Activated T-helper 17 cell treated with anti-CD3 and anti-CD28 coated beads, Interleukin-2, amount 50 U/mL, for 72 hours (primary cell): ENCODE measurements at regions not wholly inside any gene's neighbourhood (a gene's known extent, or its start where the extent isn't known, plus 50 kb on each side); places are given as distances from the start of the nearest gene placed in this dataset.

Source experiments
- ATAC-seq: fragments of 150-1000 bp; cut with Tn5 transposase; replicated peaks from 2 replicates; pipeline ENCODE4 v1.10.0; 2021; ENCODE audit warnings: mild to moderate bottlenecking, moderate library complexity
- H3K27ac Mint-ChIP-seq: one replicate; pipeline ENCODE4 v1.8.0; 2022; ENCODE audit warnings: mixed read lengths
- H3K27me3 Mint-ChIP-seq: one replicate; pipeline ENCODE4 v1.8.0; 2022; ENCODE audit warnings: mixed read lengths
- H3K36me3 Mint-ChIP-seq: one replicate; pipeline ENCODE4 v1.8.0; 2022; ENCODE audit warnings: low read depth, mild to moderate bottlenecking, mixed read lengths
- H3K4me1 Mint-ChIP-seq: one replicate; pipeline ENCODE4 v1.8.0; 2022; ENCODE audit warnings: mixed read lengths
- H3K4me3 Mint-ChIP-seq: one replicate; pipeline ENCODE4 v1.8.0; 2022; ENCODE audit warnings: mild to moderate bottlenecking, mixed read lengths
- H3K9me3 Mint-ChIP-seq: one replicate; pipeline ENCODE4 v1.8.0; 2022; ENCODE audit warnings: mixed read lengths

DNA sequence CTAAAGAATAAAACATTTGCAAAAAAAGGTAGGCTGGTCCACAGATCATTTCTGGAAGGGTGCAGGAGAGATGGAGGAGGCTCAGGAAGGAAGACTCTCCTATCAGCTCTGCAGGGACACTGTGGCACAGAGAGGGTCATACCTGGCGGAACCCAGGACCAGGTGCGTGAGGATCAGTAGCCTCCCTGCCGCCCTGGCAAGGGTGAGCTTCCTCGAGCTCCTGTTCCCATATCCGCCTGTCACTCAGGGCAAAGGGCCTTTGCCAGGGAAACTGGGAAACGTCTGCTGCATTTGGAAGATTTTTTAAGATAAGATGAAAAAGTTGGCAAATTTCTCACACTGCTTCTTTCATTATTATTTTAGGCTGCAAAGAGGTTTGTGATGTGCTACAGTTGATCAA is 112.1 kb upstream of the TIAM1 start:
- Mint-ChIP-seq H3K27ac (no peak overlapping the region), H3K4me1 (no peaks in the 10 kb centered on the region), H3K27me3 (no peaks in the 10 kb centered on the region), H3K9me3 (no peaks in the 10 kb centered on the region), H3K36me3 (no peaks in the 10 kb centered on the region), H3K4me3 (no peak overlapping the region)
- no peak for ATAC-seq

GRCh38 chr21:31455506-31455905 is 111.4 kb upstream of the TIAM1 start:
- Mint-ChIP-seq H3K27me3 (no peaks in the 10 kb centered on the region), H3K27ac (no peak overlapping the region), H3K4me1 (no peaks in the 10 kb centered on the region), H3K9me3 (no peaks in the 10 kb centered on the region), H3K4me3 (no peak overlapping the region), H3K36me3 (no peaks in the 10 kb centered on the region)
- ATAC-seq, result no peak

DNA sequence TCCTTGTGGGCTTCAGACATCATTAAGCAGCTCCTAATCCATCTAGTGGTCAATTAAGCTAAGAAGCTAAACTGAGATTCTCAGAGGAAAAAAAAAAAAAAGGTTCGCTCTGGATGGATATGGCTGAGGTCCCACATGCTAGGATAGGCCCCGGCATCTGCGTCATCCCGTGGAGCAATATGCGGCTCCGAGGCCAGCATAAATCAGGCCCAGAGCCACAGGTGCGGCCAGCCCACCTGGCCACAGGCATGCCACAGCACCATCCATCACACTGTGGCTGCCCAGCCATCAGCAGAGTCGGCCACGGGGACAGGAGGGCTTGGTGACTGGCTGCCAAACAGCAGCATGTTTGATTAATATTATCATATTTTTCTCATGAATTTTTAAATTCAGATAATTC is 106.9 kb upstream of the TIAM1 start:
- Mint-ChIP-seq H3K27ac (no peak overlapping the region), H3K4me1 (peaks cover 15% of the 10 kb centered on the region), H3K4me3 (no peak overlapping the region), H3K9me3 (no peaks in the 10 kb centered on the region), H3K36me3 (no peaks in the 10 kb centered on the region), H3K27me3 (no peaks in the 10 kb centered on the region)
- no peak for ATAC-seq

GRCh38 chr21:31449921-31450535 is 106.0 kb upstream of the TIAM1 start:
- H3K9me3 Mint-ChIP-seq, result no peaks in the 10 kb centered on the region
- no peaks in the 10 kb centered on the region for H3K36me3 Mint-ChIP-seq
- no peak for ATAC-seq
- H3K27me3 Mint-ChIP-seq, result no peaks in the 10 kb centered on the region
- peaks cover 19% of the 10 kb centered on the region for H3K4me1 Mint-ChIP-seq
- no peak overlapping the region for H3K27ac Mint-ChIP-seq
- no peak overlapping the region for H3K4me3 Mint-ChIP-seq

DNA sequence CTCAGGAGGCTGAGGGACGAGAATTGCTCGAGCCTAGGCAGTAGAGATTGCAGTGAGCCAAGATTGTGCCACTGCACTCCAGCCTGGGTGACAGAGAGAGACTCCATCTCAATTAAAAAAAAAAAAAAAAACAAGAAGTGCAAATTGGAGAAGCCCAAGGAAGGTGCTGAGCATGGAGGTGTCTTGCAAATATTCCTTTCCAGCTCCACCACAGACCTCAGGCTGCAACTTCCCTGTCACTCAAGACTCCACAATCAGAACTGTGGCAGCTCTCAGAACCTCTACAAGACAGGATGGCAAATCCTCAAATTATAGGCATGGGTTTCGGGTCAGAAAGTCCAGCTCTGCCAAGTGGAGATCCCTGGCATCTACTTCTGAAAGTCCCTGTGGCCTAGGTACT is 104.4 kb upstream of the TIAM1 start:
- H3K4me1 Mint-ChIP-seq, result peaks cover 19% of the 10 kb centered on the region
- no peak overlapping the region for H3K4me3 Mint-ChIP-seq
- H3K36me3 Mint-ChIP-seq, result no peaks in the 10 kb centered on the region
- no peaks in the 10 kb centered on the region for H3K9me3 Mint-ChIP-seq
- ATAC-seq, result no peak
- H3K27ac Mint-ChIP-seq, result no peak overlapping the region
- no peaks in the 10 kb centered on the region for H3K27me3 Mint-ChIP-seq

- Mint-ChIP-seq H3K27ac (no peak overlapping the region), H3K36me3 (no peaks in the 10 kb centered on the region), H3K4me1 (peaks cover 19% of the 10 kb centered on the region), H3K4me3 (no peak overlapping the region), H3K27me3 (no peaks in the 10 kb centered on the region), H3K9me3 (no peaks in the 10 kb centered on the region)
- no peak for ATAC-seq
These were observed 103.4 kb upstream of the TIAM1 start for GRCh38 chr21:31447505-31447904.

DNA sequence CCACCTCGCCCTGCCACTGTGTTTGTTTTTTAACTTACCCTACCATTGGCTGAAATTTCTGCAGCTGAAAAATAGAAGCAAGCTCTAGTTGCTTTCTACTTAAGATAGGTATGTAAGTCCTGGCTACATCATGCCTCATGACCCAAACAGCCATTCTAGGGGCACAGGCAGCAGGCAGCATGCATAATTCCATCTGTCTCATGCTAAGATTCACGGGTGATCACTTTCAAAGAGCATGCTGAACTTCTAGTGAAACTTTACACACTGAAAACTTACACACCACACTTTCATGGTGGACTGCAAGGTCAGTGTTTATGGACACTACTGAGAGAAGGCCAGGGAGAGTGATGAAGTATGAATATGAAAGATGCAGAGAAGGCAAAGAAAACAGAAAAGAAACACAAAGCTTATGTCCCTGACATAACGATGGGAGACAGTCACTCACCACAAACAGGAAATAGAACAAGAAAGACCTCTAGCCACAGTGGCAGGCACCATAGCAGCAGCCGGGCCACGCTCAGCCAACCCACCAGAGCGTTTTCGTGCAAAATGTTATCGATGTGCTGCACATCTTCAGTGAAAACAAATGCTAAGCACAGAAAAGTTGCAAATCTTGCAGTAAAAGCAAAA is 102.3 kb upstream of the TIAM1 start:
- Mint-ChIP-seq H3K9me3 (no peaks in the 10 kb centered on the region), H3K4me1 (peaks cover 19% of the 10 kb centered on the region), H3K4me3 (peak overlapping the region; percentile 22), H3K27ac (peak overlapping the region; percentile 3), H3K36me3 (no peaks in the 10 kb centered on the region), H3K27me3 (no peaks in the 10 kb centered on the region)
- peak; percentile 94 for ATAC-seq

GRCh38 chr21:31445137-31445536 is 101.1 kb upstream of the TIAM1 start:
- H3K27me3 Mint-ChIP-seq, result no peaks in the 10 kb centered on the region
- H3K4me1 Mint-ChIP-seq, result peaks cover 19% of the 10 kb centered on the region
- no peaks in the 10 kb centered on the region for H3K9me3 Mint-ChIP-seq
- H3K27ac Mint-ChIP-seq, result no peak overlapping the region
- H3K36me3 Mint-ChIP-seq, result no peaks in the 10 kb centered on the region
- no peak for ATAC-seq
- peak overlapping the region; percentile 30 for H3K4me3 Mint-ChIP-seq

- Mint-ChIP-seq H3K27ac (no peak overlapping the region), H3K27me3 (no peaks in the 10 kb centered on the region), H3K4me3 (no peak overlapping the region), H3K9me3 (no peaks in the 10 kb centered on the region), H3K36me3 (no peaks in the 10 kb centered on the region), H3K4me1 (peaks cover 19% of the 10 kb centered on the region)
- ATAC-seq, result no peak
These were observed 99.9 kb upstream of the TIAM1 start for GRCh38 chr21:31443736-31444521.

GRCh38 chr21:31442339-31442738 is 98.3 kb upstream of the TIAM1 start:
- Mint-ChIP-seq H3K36me3 (no peaks in the 10 kb centered on the region), H3K4me1 (peaks cover 13% of the 10 kb centered on the region), H3K4me3 (no peak overlapping the region), H3K27ac (no peak overlapping the region), H3K27me3 (no peaks in the 10 kb centered on the region), H3K9me3 (no peaks in the 10 kb centered on the region)
- no peak for ATAC-seq

- no peaks in the 10 kb centered on the region for H3K27me3 Mint-ChIP-seq
- no peak for ATAC-seq
- H3K27ac Mint-ChIP-seq, result no peak overlapping the region
- H3K4me3 Mint-ChIP-seq, result no peak overlapping the region
- peaks cover 7% of the 10 kb centered on the region for H3K4me1 Mint-ChIP-seq
- no peaks in the 10 kb centered on the region for H3K9me3 Mint-ChIP-seq
- no peaks in the 10 kb centered on the region for H3K36me3 Mint-ChIP-seq
These were observed 85.4 kb upstream of the TIAM1 start for GRCh38 chr21:31429506-31429905.

DNA sequence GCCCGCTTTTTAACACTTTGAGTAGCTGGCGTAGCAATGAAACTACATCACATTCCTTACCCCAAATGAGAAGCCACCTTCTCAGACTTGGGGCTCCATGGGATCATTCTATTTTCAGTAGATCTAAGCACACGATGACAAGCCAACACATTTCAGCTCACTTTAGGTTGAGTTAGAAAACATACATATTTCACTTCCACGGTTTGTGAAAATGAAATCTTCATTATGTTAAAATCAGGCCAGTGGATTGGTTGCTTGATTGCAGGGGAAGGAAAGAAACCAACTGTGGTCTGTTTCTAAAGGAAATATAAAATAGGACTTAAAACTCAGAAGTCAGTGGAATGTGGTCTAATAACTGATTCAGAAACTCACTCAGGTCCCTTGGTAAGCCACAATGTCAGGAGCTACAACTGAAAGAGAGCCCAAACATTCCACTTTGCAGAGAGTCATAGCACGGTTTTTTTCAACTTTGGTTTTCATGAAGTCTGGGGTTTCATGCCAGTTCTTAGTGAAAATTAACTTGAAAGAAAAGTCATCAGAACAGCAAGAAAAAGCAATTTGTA is 82.3 kb upstream of the TIAM1 start:
- Mint-ChIP-seq H3K4me1 (peaks cover 11% of the 10 kb centered on the region), H3K36me3 (no peaks in the 10 kb centered on the region), H3K27ac (peak overlapping the region; percentile 49), H3K27me3 (no peaks in the 10 kb centered on the region), H3K4me3 (peak overlapping the region; percentile 6), H3K9me3 (no peaks in the 10 kb centered on the region)
- ATAC-seq, result peak; percentile 95

GRCh38 chr21:31425138-31425537 is 81.1 kb upstream of the TIAM1 start:
- no peak for ATAC-seq
- Mint-ChIP-seq H3K27me3 (no peaks in the 10 kb centered on the region), H3K4me3 (no peak overlapping the region), H3K4me1 (peaks cover 11% of the 10 kb centered on the region), H3K36me3 (no peaks in the 10 kb centered on the region), H3K27ac (no peak overlapping the region), H3K9me3 (no peaks in the 10 kb centered on the region)

GRCh38 chr21:31424058-31424457 is 80.0 kb upstream of the TIAM1 start:
- Mint-ChIP-seq H3K4me1 (peaks cover 11% of the 10 kb centered on the region), H3K27me3 (no peaks in the 10 kb centered on the region), H3K27ac (no peak overlapping the region), H3K4me3 (no peak overlapping the region), H3K9me3 (no peaks in the 10 kb centered on the region), H3K36me3 (no peaks in the 10 kb centered on the region)
- no peak for ATAC-seq

DNA sequence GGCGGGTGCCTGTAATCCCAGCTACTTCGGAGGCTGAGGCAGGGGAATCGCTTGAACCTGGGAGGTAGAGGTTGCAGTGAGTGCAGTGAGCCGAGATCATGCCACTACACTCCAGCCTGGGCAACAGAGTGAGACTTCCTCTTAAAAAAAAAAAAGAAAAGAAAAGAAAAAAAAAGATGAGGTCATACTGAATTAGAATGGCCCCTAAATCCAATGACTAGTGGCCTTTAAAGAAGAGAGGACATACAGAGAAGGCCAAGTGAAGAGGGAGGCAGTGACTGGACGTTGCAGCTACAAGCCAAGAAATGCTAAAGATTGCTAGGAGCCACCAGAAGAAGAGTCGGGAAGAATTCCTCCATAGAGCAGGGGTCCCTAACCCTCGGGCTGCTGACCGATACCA is 76.9 kb upstream of the TIAM1 start:
- Mint-ChIP-seq H3K4me3 (no peak overlapping the region), H3K27ac (no peak overlapping the region), H3K9me3 (no peaks in the 10 kb centered on the region), H3K36me3 (no peaks in the 10 kb centered on the region), H3K27me3 (no peaks in the 10 kb centered on the region), H3K4me1 (peaks cover 5% of the 10 kb centered on the region)
- no peak for ATAC-seq
